C4-2B (cell line): ENCODE measurements at regions not wholly inside any gene's neighbourhood (a gene's known extent, or its start where the extent isn't known, plus 50 kb on each side); places are given as distances from the start of the nearest gene placed in this dataset.

Experiments
- H3K27ac ChIP-seq: fragments of 450-650 bp; 2 replicates; pipeline ENCODE4 v1.5.1; 2017
- ZFX ChIP-seq: fragments of 450-650 bp; IDR thresholded peaks from 2 replicates; pipeline ENCODE4 v1.6.1; 2017
- TF ChIP-seq, protein P1 (sequence below): fragments of 450-650 bp; conservative IDR thresholded peaks from 2 replicates; pipeline ENCODE4 v1.5.1; 2017; ENCODE audit warnings: mild to moderate bottlenecking

DNA sequence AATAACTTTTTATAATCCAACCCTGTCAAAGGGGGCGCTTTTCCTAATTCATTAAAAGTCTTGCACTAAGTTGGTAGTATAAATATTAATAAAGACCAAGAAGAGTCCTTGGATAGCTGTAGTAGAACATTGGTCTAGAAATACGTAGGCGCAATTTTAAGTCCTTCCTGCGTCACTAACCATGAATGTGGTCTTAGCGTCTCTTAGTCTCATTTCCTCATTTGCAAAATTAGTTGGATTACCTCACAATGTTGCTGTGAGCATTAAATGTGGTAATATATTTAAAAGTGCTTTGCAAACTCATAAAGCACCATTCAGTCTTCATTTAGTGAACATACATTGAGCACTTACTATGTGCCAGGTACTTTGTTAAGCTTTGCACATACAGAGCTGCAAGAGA lies 149.7 kb downstream of the AEBP2 start:
- TF ChIP-seq, protein P1, sequence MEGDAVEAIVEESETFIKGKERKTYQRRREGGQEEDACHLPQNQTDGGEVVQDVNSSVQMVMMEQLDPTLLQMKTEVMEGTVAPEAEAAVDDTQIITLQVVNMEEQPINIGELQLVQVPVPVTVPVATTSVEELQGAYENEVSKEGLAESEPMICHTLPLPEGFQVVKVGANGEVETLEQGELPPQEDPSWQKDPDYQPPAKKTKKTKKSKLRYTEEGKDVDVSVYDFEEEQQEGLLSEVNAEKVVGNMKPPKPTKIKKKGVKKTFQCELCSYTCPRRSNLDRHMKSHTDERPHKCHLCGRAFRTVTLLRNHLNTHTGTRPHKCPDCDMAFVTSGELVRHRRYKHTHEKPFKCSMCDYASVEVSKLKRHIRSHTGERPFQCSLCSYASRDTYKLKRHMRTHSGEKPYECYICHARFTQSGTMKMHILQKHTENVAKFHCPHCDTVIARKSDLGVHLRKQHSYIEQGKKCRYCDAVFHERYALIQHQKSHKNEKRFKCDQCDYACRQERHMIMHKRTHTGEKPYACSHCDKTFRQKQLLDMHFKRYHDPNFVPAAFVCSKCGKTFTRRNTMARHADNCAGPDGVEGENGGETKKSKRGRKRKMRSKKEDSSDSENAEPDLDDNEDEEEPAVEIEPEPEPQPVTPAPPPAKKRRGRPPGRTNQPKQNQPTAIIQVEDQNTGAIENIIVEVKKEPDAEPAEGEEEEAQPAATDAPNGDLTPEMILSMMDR: no peak
- TF ChIP-seq ZFX: no peak
- H3K27ac ChIP-seq: no peak overlapping the region

DNA sequence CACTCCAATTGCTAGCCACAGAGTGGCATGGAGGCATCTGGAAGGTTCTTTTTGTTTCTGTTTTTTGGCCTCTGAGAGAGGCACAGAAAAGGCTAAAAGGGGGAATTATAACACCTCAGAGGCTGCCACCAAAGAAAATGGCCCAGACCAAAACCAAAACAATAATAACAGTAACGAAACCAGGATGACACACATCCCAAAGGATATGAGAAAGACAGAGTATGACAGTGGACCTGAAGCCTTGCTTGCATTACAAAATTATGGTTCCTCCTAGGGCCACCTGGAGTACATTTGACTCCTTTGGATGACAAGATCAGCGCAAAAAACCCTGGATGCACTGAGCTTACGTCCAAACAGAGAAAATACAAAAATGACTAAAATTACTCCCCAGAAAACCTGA lies 152.7 kb downstream of the AEBP2 start:
- TF ChIP-seq ZFX: no peak
- TF ChIP-seq, protein P1: no peak
- no peak overlapping the region for H3K27ac ChIP-seq

DNA sequence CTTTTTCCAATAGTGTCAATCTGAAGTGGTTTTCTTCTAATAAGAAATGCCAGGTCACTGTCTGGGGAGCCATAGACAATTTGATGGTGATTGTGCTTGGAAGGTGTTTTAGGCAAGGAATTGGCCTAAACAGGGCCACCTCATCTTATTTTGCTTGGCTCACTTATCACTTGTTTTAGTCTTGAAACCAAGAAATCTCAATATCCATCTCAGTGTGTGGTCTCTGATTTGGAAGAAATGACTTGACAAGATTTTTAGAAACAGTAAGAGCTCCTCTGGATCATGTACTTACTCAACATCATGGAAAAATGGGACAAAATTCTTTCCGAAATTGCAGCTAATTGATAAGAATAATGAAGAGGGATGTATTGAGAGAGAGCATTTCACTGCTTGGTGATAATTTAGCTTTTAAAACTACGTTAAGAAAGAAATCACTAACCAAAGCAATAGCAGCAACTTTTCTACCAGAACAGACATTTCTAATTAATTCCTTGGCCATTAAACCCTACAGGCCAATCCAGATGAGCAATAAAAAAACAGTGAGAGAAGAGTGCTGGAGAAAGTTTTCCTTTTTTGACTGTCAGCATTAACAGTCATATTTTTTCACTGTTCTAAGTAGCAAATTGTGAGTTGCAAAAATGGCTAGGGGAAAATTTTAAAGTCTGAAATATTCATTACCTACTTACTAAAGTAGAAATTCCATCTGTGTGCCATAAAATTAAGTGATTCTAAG lies 157.3 kb downstream of the AEBP2 start:
- TF ChIP-seq ZFX: no peak
- H3K27ac ChIP-seq: no peak overlapping the region

DNA sequence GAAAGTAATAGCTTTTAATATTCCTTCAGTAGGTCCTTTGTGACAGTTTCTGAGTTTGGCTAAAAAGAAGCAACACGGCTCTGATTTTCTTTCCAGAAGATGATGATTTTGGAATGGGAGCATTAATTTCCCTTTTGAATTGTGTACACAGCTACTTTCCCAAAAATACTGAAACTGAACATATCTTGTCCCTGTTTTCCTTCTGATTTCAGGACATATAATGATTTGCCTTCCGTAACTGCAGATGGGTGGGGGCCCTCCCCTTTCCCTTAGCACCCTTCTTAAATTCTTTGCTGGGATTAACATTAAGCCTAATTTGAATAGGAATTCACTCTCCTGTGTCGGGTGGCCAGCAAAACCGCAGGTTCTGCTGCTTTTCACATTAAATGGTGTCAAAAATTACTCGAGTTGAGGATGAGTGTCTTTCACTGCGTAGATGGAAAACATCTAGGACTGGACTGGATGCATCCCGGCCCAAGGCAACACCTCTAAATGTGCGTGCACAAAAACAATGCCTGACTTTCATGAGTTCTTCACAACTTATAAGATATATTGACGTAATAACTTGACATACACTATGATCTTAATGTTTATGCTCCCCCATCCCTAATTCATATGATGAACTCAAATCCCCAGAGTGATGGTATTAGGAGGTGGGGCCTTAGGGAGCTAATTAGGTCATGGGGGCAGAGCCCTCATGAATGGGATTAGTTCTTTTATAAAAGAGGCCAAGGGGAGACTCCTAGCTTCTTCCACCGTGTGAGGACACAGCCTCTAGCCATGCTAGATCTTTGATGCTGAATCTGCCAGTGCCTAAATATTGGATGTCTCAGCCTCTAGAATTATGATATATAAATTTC lies 158.1 kb downstream of the AEBP2 start:
- no peak for TF ChIP-seq ZFX
- TF ChIP-seq, protein P1: no peak
- no peak overlapping the region for H3K27ac ChIP-seq

DNA sequence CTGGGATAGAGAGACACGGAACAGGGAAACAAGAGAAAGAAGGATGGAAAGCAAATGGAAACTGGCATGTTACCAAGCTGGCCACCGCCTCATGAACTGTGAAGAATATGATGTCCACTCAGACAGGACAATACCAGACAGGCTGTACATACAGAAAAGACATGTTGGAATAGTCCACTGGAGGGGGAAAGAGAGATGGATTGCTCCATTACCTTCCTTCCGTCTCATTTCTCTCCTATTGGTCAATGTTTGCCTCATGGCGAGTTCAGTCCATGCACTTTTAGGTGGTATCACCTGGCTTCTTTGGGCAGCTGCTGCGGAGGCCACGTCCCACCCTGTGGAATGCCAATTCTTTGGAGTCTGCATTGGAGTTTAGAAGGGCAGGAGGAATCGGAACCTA lies 166.4 kb downstream of the AEBP2 start:
- TF ChIP-seq, protein P1: no peak
- TF ChIP-seq ZFX: no peak
- no peak overlapping the region for H3K27ac ChIP-seq

DNA sequence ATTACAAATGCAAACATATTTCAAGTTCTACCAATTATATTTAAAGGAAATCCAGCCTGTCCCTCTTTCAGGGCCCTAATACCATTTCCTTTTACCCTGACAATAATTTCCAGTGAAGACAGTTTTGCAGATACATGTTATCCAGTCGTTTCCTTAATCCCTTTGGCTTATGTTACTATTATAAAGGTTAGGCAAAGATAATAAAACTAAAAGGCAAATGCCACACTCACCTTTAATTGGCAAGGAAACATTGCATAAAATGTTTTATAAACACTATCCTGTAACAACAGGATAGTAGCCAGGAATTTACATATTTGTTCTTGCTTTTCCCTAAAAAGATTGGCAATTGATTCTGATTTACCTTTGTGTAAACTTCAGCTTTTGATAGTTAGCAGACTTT lies 168.7 kb downstream of the AEBP2 start:
- no peak for TF ChIP-seq ZFX
- TF ChIP-seq, protein P1: no peak
- no peak overlapping the region for H3K27ac ChIP-seq

DNA sequence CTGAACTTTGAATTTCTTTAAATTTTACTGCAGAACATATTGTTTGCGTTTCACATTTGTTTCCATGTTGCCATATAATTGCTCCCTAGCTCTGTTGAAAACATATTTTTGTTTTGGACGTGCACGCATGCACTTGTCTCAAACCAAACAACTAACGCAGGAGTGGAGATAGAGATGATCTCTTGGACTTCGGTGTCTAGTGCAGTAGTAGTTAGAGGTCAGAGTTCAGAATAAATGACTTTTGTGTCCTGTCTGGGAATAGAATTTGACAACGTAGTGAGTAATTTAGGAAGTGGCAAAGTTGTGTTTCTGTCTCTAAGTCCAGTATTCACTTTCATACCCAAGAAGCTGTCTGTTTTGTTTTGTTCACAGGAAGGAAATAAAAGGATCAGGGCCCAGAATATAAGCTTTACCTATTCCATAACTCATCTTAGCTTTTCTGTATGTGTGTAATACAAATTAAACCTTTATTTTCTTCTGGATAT lies 173.8 kb downstream of the AEBP2 start:
- no peak overlapping the region for H3K27ac ChIP-seq
- TF ChIP-seq, protein P1: no peak
- no peak for TF ChIP-seq ZFX
